ENCODE measurements at regions not wholly inside any gene's neighbourhood (a gene's known extent, or its start where the extent isn't known, plus 50 kb on each side); places are given as distances from the start of the nearest gene placed in this dataset.

GRCh38 chr5:110321117-110321516 lies 405.4 kb downstream of the TMEM232 start:
- no peak for TF ChIP-seq POLR2A (IDR thresholded peaks at IDR 0.05; ENCODE audit: low read length)
- no peak for TF ChIP-seq GATA1 (IDR thresholded peaks at IDR 0.05; ENCODE audit: low read depth, low read length)
- DNase-seq, result no peak

- DNase-seq, result no peak
- TF ChIP-seq POLR2A (IDR thresholded peaks at IDR 0.05; ENCODE audit: low read length), result no peak
- TF ChIP-seq GATA1 (IDR thresholded peaks at IDR 0.05; ENCODE audit: low read depth, low read length), result no peak
Measured at GRCh38 chr5:110323357-110323756, 403.1 kb downstream of the TMEM232 start.

- TF ChIP-seq GATA1 (IDR thresholded peaks at IDR 0.05; ENCODE audit: low read depth, low read length), result no peak
- TF ChIP-seq POLR2A (IDR thresholded peaks at IDR 0.05; ENCODE audit: low read length), result no peak
- DNase-seq, result no peak
Measured at GRCh38 chr5:110323832-110324231, 402.6 kb downstream of the TMEM232 start.

- no peak for TF ChIP-seq GATA1 (IDR thresholded peaks at IDR 0.05; ENCODE audit: low read depth, low read length)
- TF ChIP-seq POLR2A (IDR thresholded peaks at IDR 0.05; ENCODE audit: low read length), result no peak
- DNase-seq, result no peak
Measured at GRCh38 chr5:110324876-110325275, 401.6 kb downstream of the TMEM232 start.

GRCh38 chr5:110329955-110330525 lies 396.4 kb downstream of the TMEM232 start:
- no peak for TF ChIP-seq GATA1 (IDR thresholded peaks at IDR 0.05; ENCODE audit: low read depth, low read length)
- TF ChIP-seq POLR2A (IDR thresholded peaks at IDR 0.05; ENCODE audit: low read length), result no peak

GRCh38 chr5:110333384-110333783 lies 393.1 kb downstream of the TMEM232 start:
- peak in 1 of 2 experiments; percentile 5 for DNase-seq
- TF ChIP-seq POLR2A (IDR thresholded peaks at IDR 0.05; ENCODE audit: low read length), result no peak
- no peak for TF ChIP-seq GATA1 (IDR thresholded peaks at IDR 0.05; ENCODE audit: low read depth, low read length)

More at GRCh38 chr5:110329955-110330525, 396.4 kb downstream of the TMEM232 start:
- no peak for DNase-seq

GRCh38 chr5:110335361-110336066 lies 391.0 kb downstream of the TMEM232 start:
- TF ChIP-seq POLR2A (IDR thresholded peaks at IDR 0.05; ENCODE audit: low read length), result no peak
- TF ChIP-seq GATA1 (IDR thresholded peaks at IDR 0.05; ENCODE audit: low read depth, low read length), result no peak
- no peak for DNase-seq

- TF ChIP-seq POLR2A (IDR thresholded peaks at IDR 0.05; ENCODE audit: low read length) (no peak), GATA1 (IDR thresholded peaks at IDR 0.05; ENCODE audit: low read depth, low read length) (no peak)
Measured at GRCh38 chr5:110338341-110339083, 388.0 kb downstream of the TMEM232 start.

GRCh38 chr5:110339399-110339798 lies 387.1 kb downstream of the TMEM232 start:
- DNase-seq, result no peak
- no peak for TF ChIP-seq GATA1 (IDR thresholded peaks at IDR 0.05; ENCODE audit: low read depth, low read length)
- TF ChIP-seq POLR2A (IDR thresholded peaks at IDR 0.05; ENCODE audit: low read length), result no peak

More at GRCh38 chr5:110338341-110339083, 388.0 kb downstream of the TMEM232 start:
- no peak for DNase-seq

GRCh38 chr5:110341836-110342235 lies 384.6 kb downstream of the TMEM232 start:
- no peak for TF ChIP-seq GATA1 (IDR thresholded peaks at IDR 0.05; ENCODE audit: low read depth, low read length)
- no peak for TF ChIP-seq POLR2A (IDR thresholded peaks at IDR 0.05; ENCODE audit: low read length)
- no peak for DNase-seq

- no peak for TF ChIP-seq GATA1 (IDR thresholded peaks at IDR 0.05; ENCODE audit: low read depth, low read length)
- TF ChIP-seq POLR2A (IDR thresholded peaks at IDR 0.05; ENCODE audit: low read length), result no peak
- DNase-seq, result no peak
Measured at GRCh38 chr5:110342683-110343082, 383.8 kb downstream of the TMEM232 start.

GRCh38 chr5:110343616-110344015 lies 382.9 kb downstream of the TMEM232 start:
- no peak for TF ChIP-seq POLR2A (IDR thresholded peaks at IDR 0.05; ENCODE audit: low read length)
- TF ChIP-seq GATA1 (IDR thresholded peaks at IDR 0.05; ENCODE audit: low read depth, low read length), result no peak

GRCh38 chr5:110345623-110346022 lies 380.8 kb downstream of the TMEM232 start:
- no peak for DNase-seq
- no peak for TF ChIP-seq GATA1 (IDR thresholded peaks at IDR 0.05; ENCODE audit: low read depth, low read length)
- no peak for TF ChIP-seq POLR2A (IDR thresholded peaks at IDR 0.05; ENCODE audit: low read length)

More at GRCh38 chr5:110343616-110344015, 382.9 kb downstream of the TMEM232 start:
- no peak for DNase-seq

- no peak for DNase-seq
- TF ChIP-seq GATA1 (IDR thresholded peaks at IDR 0.05; ENCODE audit: low read depth, low read length) (no peak), POLR2A (IDR thresholded peaks at IDR 0.05; ENCODE audit: low read length) (no peak)
Measured at GRCh38 chr5:110346893-110347358, 379.5 kb downstream of the TMEM232 start.
